Stimulated activated CD8-positive, alpha-beta memory T cell treated with anti-CD3 and anti-CD28 coated beads, Interleukin-15, amount 100 ng/mL, for 48 hours (primary cell): ENCODE measurements at regions not wholly inside any gene's neighbourhood (a gene's known extent, or its start where the extent isn't known, plus 50 kb on each side); places are given as distances from the start of the nearest gene placed in this dataset.

Experiments used
- DNase-seq, 2 donors: peaks; one replicate each; pipeline ENCODE4 v3.0.0-alpha.2; 2020; ENCODE audit warnings: low read depth in 2 of 2

GRCh38 chr1:238302646-238303045 lies 411.9 kb upstream of the ZP4 start:
- DNase-seq = no peak

GRCh38 chr1:238296371-238296770 lies 405.6 kb upstream of the ZP4 start:
- DNase-seq = no peak

GRCh38 chr1:238293075-238293474 lies 402.4 kb upstream of the ZP4 start:
- no peak for DNase-seq

DNA sequence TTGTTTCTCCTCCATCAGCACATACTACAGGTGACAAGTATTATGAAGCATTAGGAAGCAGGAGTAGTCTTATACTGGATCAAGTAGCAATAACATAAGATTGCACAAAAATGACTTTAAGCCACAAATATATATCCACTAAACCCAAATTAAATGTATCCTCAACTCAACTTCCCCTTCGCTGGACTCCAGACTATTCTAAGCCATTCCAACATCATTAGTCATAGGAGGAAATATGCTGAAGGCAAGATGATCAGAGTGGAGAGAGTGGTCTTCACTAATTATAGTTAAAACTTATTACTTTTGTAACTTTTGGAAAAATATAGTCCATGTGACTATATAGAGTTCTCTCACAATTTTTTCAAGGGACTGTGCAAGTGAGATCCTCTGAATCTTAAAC lies 390.7 kb upstream of the ZP4 start:
- no peak for DNase-seq

GRCh38 chr1:238279694-238280380 lies 389.1 kb upstream of the ZP4 start:
- no peak for DNase-seq

GRCh38 chr1:238272145-238272544 lies 381.4 kb upstream of the ZP4 start:
- DNase-seq = no peak

DNA sequence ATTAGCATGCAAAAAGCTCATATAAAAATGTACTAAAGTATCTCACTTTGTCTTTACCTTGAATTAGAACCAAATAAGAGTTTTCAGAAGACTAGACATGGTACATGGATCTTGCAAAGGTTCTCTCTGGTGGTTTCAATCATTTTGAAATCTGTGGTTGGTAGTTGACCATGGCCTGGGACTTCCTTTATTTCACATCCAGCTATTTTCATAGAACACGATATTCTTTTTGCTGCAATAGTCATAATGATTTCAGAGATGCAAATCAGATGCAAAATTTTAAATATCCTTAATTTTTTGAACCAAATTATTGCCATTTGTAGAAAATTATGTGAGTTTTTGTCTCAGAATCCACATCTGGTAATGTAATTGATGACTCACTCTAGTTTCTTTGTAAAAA lies 375.1 kb upstream of the ZP4 start:
- no peak for DNase-seq

- DNase-seq = no peak
Observed at GRCh38 chr1:238264951-238265350, 374.2 kb upstream of the ZP4 start.

- DNase-seq = no peak
Observed at GRCh38 chr1:238258510-238258909, 367.8 kb upstream of the ZP4 start.

- DNase-seq = no peak
Observed at GRCh38 chr1:238257018-238257621, 366.4 kb upstream of the ZP4 start.

DNA sequence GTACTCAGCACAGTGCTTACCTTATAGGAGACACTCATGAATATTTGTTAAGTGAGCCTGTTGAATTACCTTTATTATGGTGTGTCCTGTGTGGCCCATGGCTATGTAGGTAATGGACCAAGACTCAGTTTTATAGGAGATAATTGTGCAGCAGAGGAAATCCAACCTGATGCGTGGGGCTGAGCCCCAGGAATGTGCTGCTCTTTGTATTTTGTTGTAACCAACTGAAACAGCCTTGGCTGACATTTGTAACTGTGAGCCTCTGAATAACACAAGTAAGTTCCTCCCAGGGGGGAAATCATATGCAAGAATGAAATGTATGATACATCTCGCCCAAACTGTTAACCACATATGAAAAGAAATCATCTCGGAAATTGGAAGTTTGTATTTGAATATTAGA lies 364.2 kb upstream of the ZP4 start:
- DNase-seq = no peak

GRCh38 chr1:238252033-238252802 lies 361.5 kb upstream of the ZP4 start:
- no peak for DNase-seq

DNA sequence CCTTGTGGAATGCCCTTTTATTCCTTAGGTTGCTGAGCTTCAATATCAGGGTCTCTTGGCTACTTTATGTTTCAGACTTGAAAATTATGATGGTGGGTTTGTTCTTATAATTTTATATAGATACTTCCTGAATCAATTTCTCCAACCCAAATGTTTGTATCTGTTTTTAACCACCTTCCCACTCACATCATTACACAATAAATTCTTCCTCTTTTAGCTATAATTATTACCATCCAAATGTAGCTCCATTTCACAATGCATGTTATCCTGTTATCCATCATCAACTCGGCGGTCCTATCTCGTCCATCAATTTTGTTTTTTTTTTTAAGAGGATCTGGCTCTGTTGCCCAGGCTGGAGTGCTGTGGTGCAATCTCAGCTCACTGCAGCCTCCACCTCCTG lies 357.6 kb upstream of the ZP4 start:
- no peak for DNase-seq

DNA sequence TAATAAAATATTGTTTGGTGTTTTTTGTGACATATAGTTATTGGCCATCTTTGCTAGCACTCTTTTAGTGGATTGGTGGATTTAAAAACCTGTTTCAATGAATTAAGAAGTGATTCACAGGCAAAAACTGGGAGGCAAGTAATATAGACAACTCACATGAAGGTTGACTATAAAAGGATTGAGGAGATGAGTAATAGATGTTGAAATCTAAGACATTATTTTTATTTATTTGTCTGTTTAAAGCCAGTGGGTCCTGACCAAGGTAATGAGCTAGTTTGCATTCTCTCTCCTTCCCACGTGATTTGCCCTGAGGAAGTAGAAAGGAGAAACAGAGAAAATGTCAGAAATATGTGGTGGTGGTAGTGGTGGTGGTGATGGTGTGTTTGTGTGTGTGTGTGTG lies 351.5 kb upstream of the ZP4 start:
- DNase-seq = no peak

- DNase-seq = no peak
Observed at GRCh38 chr1:238241607-238242006, 350.9 kb upstream of the ZP4 start.

DNA sequence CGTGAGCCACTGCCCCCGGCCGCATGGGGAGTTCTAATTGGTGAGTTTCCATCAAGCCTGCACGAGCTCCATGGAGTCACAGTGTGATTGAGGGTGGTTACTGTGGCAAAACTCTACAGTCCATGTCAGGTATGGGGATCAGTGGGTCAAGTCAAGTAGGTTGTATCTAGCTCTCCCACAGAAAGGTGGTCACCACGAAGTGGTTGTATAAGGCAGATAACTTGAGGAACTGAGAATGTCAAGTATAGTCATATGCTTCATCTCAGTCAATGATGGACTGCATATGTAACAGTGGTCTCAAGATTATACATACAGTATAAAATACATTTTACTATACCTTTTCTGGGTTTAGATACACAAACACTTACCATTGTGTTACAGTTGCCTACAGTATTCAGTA lies 348.6 kb upstream of the ZP4 start:
- DNase-seq = no peak

DNA sequence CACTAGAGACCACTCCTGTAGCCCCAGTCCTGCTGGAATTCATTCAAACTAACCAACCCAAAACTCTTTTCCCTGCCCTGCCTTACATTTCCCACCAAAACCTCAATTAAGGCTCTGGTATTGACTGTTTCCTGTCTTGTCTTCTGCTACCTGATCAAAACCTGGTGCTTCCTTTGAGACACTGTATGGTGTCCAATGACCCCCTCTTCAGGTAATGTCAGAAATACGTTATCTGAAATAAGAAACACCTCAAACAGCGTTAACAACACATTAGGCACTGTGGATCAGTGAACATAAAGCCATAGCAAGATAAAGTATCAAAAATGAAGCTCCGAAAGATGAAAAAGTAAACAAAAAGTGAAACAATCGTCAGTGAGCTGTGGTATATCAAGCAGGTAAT lies 343.2 kb upstream of the ZP4 start:
- no peak for DNase-seq

DNA sequence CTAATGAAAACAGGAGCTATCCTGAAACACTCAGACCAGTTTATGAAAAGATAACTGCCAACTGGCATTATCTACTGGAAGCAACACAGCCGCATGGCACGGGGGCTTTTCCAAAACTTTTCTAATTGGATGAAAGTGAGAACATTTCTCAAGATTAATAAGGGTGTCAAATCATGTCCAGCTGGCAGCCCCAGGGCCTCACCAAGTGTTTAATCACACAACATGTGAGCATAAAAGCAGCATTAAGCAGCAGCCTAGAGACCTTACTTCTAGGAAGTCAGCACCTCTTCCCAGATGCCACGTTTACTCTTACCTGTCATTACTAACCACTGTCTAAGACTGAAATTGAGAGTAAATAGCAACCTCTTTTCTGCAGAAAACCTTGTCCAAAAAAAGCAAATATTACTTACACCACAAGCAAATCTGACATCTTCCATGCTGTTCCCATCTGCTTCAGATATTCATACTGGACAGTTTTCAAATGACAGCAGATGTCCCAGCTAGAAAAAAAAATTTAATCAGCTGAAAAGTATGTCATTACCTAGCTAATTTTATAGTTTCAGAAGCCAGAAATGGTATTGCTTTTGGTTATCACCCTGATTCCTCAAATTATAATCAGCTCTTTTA lies 341.5 kb upstream of the ZP4 start:
- DNase-seq = no peak

- DNase-seq = no peak
Observed at GRCh38 chr1:238226810-238227209, 336.1 kb upstream of the ZP4 start.

GRCh38 chr1:238223076-238223640 lies 332.4 kb upstream of the ZP4 start:
- no peak for DNase-seq

- DNase-seq = no peak
Observed at GRCh38 chr1:238221738-238222137, 331.0 kb upstream of the ZP4 start.

DNA sequence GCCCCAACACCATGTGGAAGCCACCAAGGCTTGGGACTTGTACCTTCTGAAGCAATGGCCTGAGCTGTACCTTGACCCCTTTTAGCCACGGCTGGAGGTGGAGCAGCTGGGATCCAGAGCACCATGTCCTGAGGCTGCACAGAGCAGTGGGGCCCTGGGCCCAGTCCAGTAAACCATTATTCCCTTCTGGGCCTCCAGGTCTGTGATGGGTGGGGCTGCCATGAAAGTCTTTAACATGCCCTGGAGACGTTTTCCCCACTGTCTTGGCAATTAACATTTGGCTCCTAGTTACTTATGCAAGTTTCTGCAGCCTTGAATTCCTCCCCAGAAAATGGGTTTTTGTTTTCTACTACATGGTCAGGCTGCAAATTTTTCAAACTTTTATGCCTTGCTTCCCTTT lies 323.7 kb upstream of the ZP4 start:
- DNase-seq = no peak
